H1 (cell line): ENCODE measurements at regions not wholly inside any gene's neighbourhood (a gene's known extent, or its start where the extent isn't known, plus 50 kb on each side); places are given as distances from the start of the nearest gene placed in this dataset.

ENCODE experiments used
- CTCF ChIA-PET: fragments of 300-600 bp; sonication (Branson Sonifier 250); formaldehyde crosslinking; loops from one replicate; lab custom pipeline; 2021; ENCODE audit not compliant: partially characterized antibody; lab: Charles Lee
- POLR2A ChIA-PET: fragments of 300-600 bp; sonication (Branson Sonifier 250); formaldehyde crosslinking; loops from one replicate; lab custom pipeline; 2021; ENCODE audit warnings: inconsistent platforms; ENCODE audit not compliant: partially characterized antibody; lab: Charles Lee
- DNase-seq, 2 experiments: peaks; one replicate each; pipeline versions ENCODE4 v3.0.0 to v3.0.0-alpha.2; 2010 to 2022; ENCODE audit warnings: low spot score in 2 of 2, low read depth in 1 of 2, mixed read lengths in 1 of 2
- FAIRE-seq: peaks from 2 replicates; lab custom pipeline; 2011; peaks lifted over from hg19 to GRCh38; lab: Jason Lieb, UNC
- H2AFZ ChIP-seq: 2 replicates; pipeline ENCODE4 v1.8.1; 2012; ENCODE audit warnings: low read length, inconsistent platforms
- H2AK5ac ChIP-seq: 2 replicates; pipeline ENCODE4 v1.6.1; 2013; ENCODE audit warnings: low read depth, low read length
- H2BK120ac ChIP-seq: replicated peaks from 2 replicates; pipeline ENCODE3; 2013; ENCODE audit warnings: low read depth, low read length, inconsistent platforms
- H2BK12ac ChIP-seq: 2 replicates; pipeline ENCODE4 v1.6.1; 2013; ENCODE audit warnings: low read depth, low read length
- H2BK15ac ChIP-seq: 2 replicates; pipeline ENCODE4 v1.6.1; 2013; ENCODE audit warnings: low read length
- H2BK20ac ChIP-seq: 2 replicates; pipeline ENCODE4 v1.6.1; 2013; ENCODE audit warnings: low read length
- H2BK5ac ChIP-seq: 2 replicates; pipeline ENCODE4 v1.6.1; 2013; ENCODE audit warnings: low read depth, low read length
- H3K14ac ChIP-seq: 2 replicates; pipeline ENCODE4 v1.6.1; 2013; ENCODE audit warnings: inconsistent platforms; ENCODE audit not compliant: insufficient read length
- H3K18ac ChIP-seq: 2 replicates; pipeline ENCODE4 v1.6.1; 2013; ENCODE audit warnings: low read length; ENCODE audit errors: extremely low read depth
- H3K23ac ChIP-seq: 2 replicates; pipeline ENCODE4 v1.6.1; 2013; ENCODE audit warnings: inconsistent platforms; ENCODE audit not compliant: insufficient read length
- H3K23me2 ChIP-seq: 2 replicates; pipeline ENCODE4 v1.6.1; 2013; ENCODE audit warnings: low read depth, low read length
- H3K27ac ChIP-seq: 2 replicates; pipeline ENCODE4 v1.6.1; 2011; ENCODE audit warnings: low read depth, low read length, inconsistent platforms
- H3K27me3 ChIP-seq, 4 experiments: replicated peaks in 1 of 4; 1 replicate in 1 of 4; 2 replicates in 3 of 4; pipeline versions ENCODE4 v1.6.1 to v1.8.1; 2011 to 2013; ENCODE audit warnings: low read length in 3 of 4, mild to moderate bottlenecking in 3 of 4, inconsistent platforms in 2 of 4, mixed read lengths in 2 of 4, moderate library complexity in 1 of 4; ENCODE audit not compliant: control insufficient read depth in 3 of 4, insufficient read depth in 3 of 4; ENCODE audit errors: extremely low read depth in 1 of 4
- H3K36me3 ChIP-seq, 4 experiments: 2 replicates each; pipeline versions ENCODE4 v1.6.1 to v1.8.1; 2011 to 2013; ENCODE audit warnings: mild to moderate bottlenecking in 4 of 4, low read length in 3 of 4, moderate library complexity in 2 of 4, control low read depth in 1 of 4, inconsistent platforms in 1 of 4; ENCODE audit not compliant: insufficient read depth in 4 of 4, control insufficient read depth in 2 of 4
- H3K4ac ChIP-seq: replicated peaks from 2 replicates; pipeline ENCODE3; 2013; ENCODE audit warnings: low read length, low read depth, mixed read lengths, inconsistent platforms; ENCODE audit not compliant: insufficient read length
- H3K4me1 ChIP-seq, 4 experiments: replicated peaks in 1 of 4; 1 replicate in 1 of 4; 2 replicates in 3 of 4; pipeline versions ENCODE4 v1.6.1 to v1.8.1; 2011 to 2013; ENCODE audit warnings: low read length in 3 of 4, inconsistent platforms in 2 of 4, mixed read lengths in 1 of 4; ENCODE audit not compliant: insufficient read depth in 4 of 4, control insufficient read depth in 3 of 4
- H3K4me2 ChIP-seq, 2 experiments: 2 replicates each; pipeline versions ENCODE4 v1.6.1 to v1.8.1; 2011 to 2013; ENCODE audit warnings: low read depth in 2 of 2, low read length in 2 of 2, control low read depth in 1 of 2, inconsistent platforms in 1 of 2, mild to moderate bottlenecking in 1 of 2; ENCODE audit not compliant: insufficient read depth in 1 of 2
- H3K4me3 ChIP-seq, 4 experiments: fragments of 200-600, 300-600 bp in 1 of 4; sonication (generic), shearing (Covaris generic), sonication (Bioruptor Twin) in 1 of 4; 2 replicates each; pipeline versions ENCODE4 v1.5.1 to v1.8.1; 2011 to 2016; ENCODE audit warnings: low read length in 4 of 4, low read depth in 3 of 4, control low read depth in 2 of 4, inconsistent platforms in 2 of 4, mild to moderate bottlenecking in 2 of 4, mixed read lengths in 1 of 4, moderate library complexity in 1 of 4; ENCODE audit not compliant: insufficient read depth in 2 of 4; ENCODE audit errors: extremely low read depth in 1 of 4
- H3K56ac ChIP-seq: replicated peaks from 2 replicates; pipeline ENCODE3; 2013; ENCODE audit warnings: low read depth, mild to moderate bottlenecking, mixed read lengths, low read length, inconsistent platforms; ENCODE audit not compliant: insufficient read length
- H3K79me1 ChIP-seq: 2 replicates; pipeline ENCODE4 v1.6.1; 2013; ENCODE audit warnings: low read depth, low read length, control low read depth
- H3K79me2 ChIP-seq, 2 experiments: 2 replicates each; pipeline versions ENCODE4 v1.6.1 to v1.8.1; 2012 to 2013; ENCODE audit warnings: low read length in 2 of 2, mild to moderate bottlenecking in 2 of 2, inconsistent platforms in 1 of 2; ENCODE audit not compliant: insufficient read depth in 2 of 2, control insufficient read depth in 1 of 2
- H3K9ac ChIP-seq, 4 experiments: replicated peaks in 1 of 4; 1 replicate in 1 of 4; 2 replicates in 3 of 4; pipeline versions ENCODE4 v1.6.1 to v1.8.1; 2011 to 2013; ENCODE audit warnings: low read depth in 3 of 4, low read length in 3 of 4, control low read depth in 2 of 4, mild to moderate bottlenecking in 2 of 4, moderate library complexity in 2 of 4, inconsistent platforms in 1 of 4; ENCODE audit errors: extremely low read depth in 1 of 4
- H3K9me3 ChIP-seq, 2 experiments: 2 replicates each; pipeline versions ENCODE4 v1.6.1 to v1.8.1; 2012 to 2013; ENCODE audit warnings: mild to moderate bottlenecking in 2 of 2, moderate library complexity in 2 of 2, control low read depth in 1 of 2, inconsistent platforms in 1 of 2, low read depth in 1 of 2, low read length in 1 of 2, mixed read lengths in 1 of 2; ENCODE audit not compliant: insufficient read depth in 2 of 2
- H4K20me1 ChIP-seq, 2 experiments: replicated peaks in 1 of 2; 2 replicates each; pipeline versions ENCODE3 to v1.8.1; 2011 to 2013; ENCODE audit warnings: inconsistent platforms in 2 of 2, low read length in 2 of 2, mild to moderate bottlenecking in 1 of 2; ENCODE audit not compliant: insufficient read depth in 2 of 2, control insufficient read depth in 1 of 2
- H4K5ac ChIP-seq: 2 replicates; pipeline ENCODE4 v1.6.1; 2013; ENCODE audit warnings: low read length, low read depth, mixed read lengths, inconsistent platforms; ENCODE audit not compliant: insufficient read length
- H4K8ac ChIP-seq: 2 replicates; pipeline ENCODE4 v1.8.0; 2013; ENCODE audit warnings: mild to moderate bottlenecking, moderate library complexity, low read length, inconsistent platforms; ENCODE audit not compliant: insufficient read depth; ENCODE audit errors: extremely low read depth
- H4K91ac ChIP-seq: replicated peaks from 2 replicates; pipeline ENCODE3; 2013; ENCODE audit warnings: low read length, mixed read lengths, inconsistent platforms; ENCODE audit not compliant: insufficient read length
- NRF1 ChIP-seq: IDR thresholded peaks from 2 replicates; pipeline ENCODE4 v1.6.1; 2011; ENCODE audit warnings: mild to moderate bottlenecking, low read depth, low read length, improper control_type of control experiment
- WGBS, 2 experiments: shearing (Covaris generic) in 1 of 2; methylation state at CpG; one replicate each; pipeline versions ENCODE4 v1.1.6 to v1.1.7; 2013 to 2015; ENCODE audit warnings: low lambda C conversion rate in 2 of 2, mixed read lengths in 2 of 2, inconsistent platforms in 1 of 2, low coverage in 1 of 2, missing lambda C conversion rate in 1 of 2; ENCODE audit not compliant: insufficient replicate concordance in 2 of 2, insufficient coverage in 1 of 2, insufficient read length in 1 of 2; ENCODE audit errors: extremely low coverage in 1 of 2, missing lambda C conversion rate in 1 of 2; 5-methylcytosine and 5-hydroxymethylcytosine counted together

GRCh38 chr13:31063772-31064171 lies 97.9 kb downstream of the HSPH1 start:
- DNase-seq (no peak), FAIRE-seq (no peak)
- Histone ChIP-seq H3K18ac (no peak overlapping the region), H2AFZ (no peak overlapping the region), H3K9me3 (no peaks in the 10 kb centered on the region), H2BK120ac (no peak overlapping the region), H3K27me3 (no peaks in the 10 kb centered on the region), H4K91ac (no peak overlapping the region), H3K23ac (no peak overlapping the region), H3K79me2 (no peaks in the 10 kb centered on the region), H3K4me3 (no peak overlapping the region), H3K56ac (no peak overlapping the region), H3K14ac (no peak overlapping the region), H3K4ac (no peak overlapping the region), H3K4me2 (no peak overlapping the region), H3K9ac (no peak overlapping the region), H4K5ac (no peak overlapping the region), H4K20me1 (no peaks in the 10 kb centered on the region), H3K23me2 (peaks cover 4% of the 10 kb centered on the region; the same call in 1 of the 2 replicates), H3K79me1 (no peaks in the 10 kb centered on the region), H2BK5ac (no peak overlapping the region), H2BK20ac (no peak overlapping the region), H4K8ac (no peak overlapping the region), H3K27ac (no peak overlapping the region), H2BK15ac (no peak overlapping the region), H3K4me1 (no peaks in the 10 kb centered on the region; a peak in 1 of 7 replicates), H2AK5ac (no peak overlapping the region), H3K36me3 (no peaks in the 10 kb centered on the region), H2BK12ac (no peak overlapping the region)
- 80% methylated on average over 1 of the region's 1 CpG; no CpG with 5 or more reads in 1 of the 2 experiments for WGBS, 2 experiments
- CTCF ChIA-PET, result interaction anchor here (1.0 to 1.7 kb wide), 2 partner anchors 13 to 19 kb away, joined by 3 to 5 read pairs; no protein-coding TSS in a partner anchor
- POLR2A ChIA-PET, result no interaction called here
- no peak for TF ChIP-seq NRF1
